Prostate gland (tissue), 2 donors: ENCODE measurements at regions not wholly inside any gene's neighbourhood (a gene's known extent, or its start where the extent isn't known, plus 50 kb on each side); places are given as distances from the start of the nearest gene placed in this dataset.

Experiments
- POLR2A ChIP-seq: fragments of 450-650 bp; IDR thresholded peaks from one replicate; pipeline ENCODE4 v1.6.1; 2016; ENCODE audit warnings: antibody characterized with exemption, mild to moderate bottlenecking
- TF ChIP-seq, protein P1 (sequence below), 4 experiments: fragments of 200-600 bp in 2 of 4; fragments of 450-650 bp in 2 of 4; sonication (generic) in 2 of 4; IDR thresholded peaks; 1 replicate in 3 of 4; 2 replicates in 1 of 4; pipeline ENCODE4 v1.5.1; 2016 to 2019; ENCODE audit warnings: antibody characterized with exemption in 4 of 4, mild to moderate bottlenecking in 2 of 4, moderate library complexity in 2 of 4

DNA sequence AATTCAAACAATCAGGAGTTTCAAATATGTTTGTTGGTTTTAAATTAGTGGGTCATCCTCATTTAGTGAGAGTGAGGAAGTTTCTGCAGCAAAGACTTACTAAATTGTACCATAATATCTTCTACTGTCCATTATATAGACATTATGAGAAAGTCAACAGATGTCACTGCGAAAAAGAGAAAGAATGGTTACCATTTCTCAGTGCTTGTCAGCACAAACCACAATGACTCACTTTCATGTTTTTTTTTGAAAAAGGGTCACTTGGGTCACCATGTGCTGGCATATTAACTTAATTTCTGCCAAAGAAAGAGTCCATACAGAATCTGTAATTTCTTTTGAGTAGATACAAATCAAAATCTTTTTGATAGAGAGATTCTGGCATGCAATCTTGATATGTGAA lies 924.6 kb upstream of the FAT3 start:
- TF ChIP-seq, protein P1, sequence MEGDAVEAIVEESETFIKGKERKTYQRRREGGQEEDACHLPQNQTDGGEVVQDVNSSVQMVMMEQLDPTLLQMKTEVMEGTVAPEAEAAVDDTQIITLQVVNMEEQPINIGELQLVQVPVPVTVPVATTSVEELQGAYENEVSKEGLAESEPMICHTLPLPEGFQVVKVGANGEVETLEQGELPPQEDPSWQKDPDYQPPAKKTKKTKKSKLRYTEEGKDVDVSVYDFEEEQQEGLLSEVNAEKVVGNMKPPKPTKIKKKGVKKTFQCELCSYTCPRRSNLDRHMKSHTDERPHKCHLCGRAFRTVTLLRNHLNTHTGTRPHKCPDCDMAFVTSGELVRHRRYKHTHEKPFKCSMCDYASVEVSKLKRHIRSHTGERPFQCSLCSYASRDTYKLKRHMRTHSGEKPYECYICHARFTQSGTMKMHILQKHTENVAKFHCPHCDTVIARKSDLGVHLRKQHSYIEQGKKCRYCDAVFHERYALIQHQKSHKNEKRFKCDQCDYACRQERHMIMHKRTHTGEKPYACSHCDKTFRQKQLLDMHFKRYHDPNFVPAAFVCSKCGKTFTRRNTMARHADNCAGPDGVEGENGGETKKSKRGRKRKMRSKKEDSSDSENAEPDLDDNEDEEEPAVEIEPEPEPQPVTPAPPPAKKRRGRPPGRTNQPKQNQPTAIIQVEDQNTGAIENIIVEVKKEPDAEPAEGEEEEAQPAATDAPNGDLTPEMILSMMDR (IDR thresholded peaks at IDR 0.05) = no peak
- no peak for TF ChIP-seq POLR2A
